HFFc6 (cell line): ENCODE measurements at regions not wholly inside any gene's neighbourhood (a gene's known extent, or its start where the extent isn't known, plus 50 kb on each side); places are given as distances from the start of the nearest gene placed in this dataset.

Experiments
- DNase-seq: peaks from one replicate; pipeline ENCODE4 v3.0.0-alpha.2; 2018
- H3K27ac Mint-ChIP-seq: 2 replicates; pipeline ENCODE4 v1.8.0; 2020; ENCODE audit warnings: mild to moderate bottlenecking, mixed read lengths
- H3K27me3 Mint-ChIP-seq: 2 replicates; pipeline ENCODE4 v1.8.0; 2021; ENCODE audit warnings: mild to moderate bottlenecking, moderate library complexity, mixed read lengths; ENCODE audit not compliant: insufficient read depth
- H3K36me3 Mint-ChIP-seq: 2 replicates; pipeline ENCODE4 v1.8.0; 2021; ENCODE audit warnings: low read depth, mixed read lengths
- H3K4me1 Mint-ChIP-seq: 2 replicates; pipeline ENCODE4 v1.8.0; 2020; ENCODE audit warnings: low read depth, mixed read lengths
- H3K4me3 Mint-ChIP-seq: 2 replicates; pipeline ENCODE4 v1.8.0; 2020; ENCODE audit warnings: mild to moderate bottlenecking, moderate library complexity, mixed read lengths
- H3K9me3 Mint-ChIP-seq: 2 replicates; pipeline ENCODE4 v1.8.0; 2020; ENCODE audit warnings: mild to moderate bottlenecking, mixed read lengths
- TF ChIP-seq, protein P1 (sequence below): fragments of 200-600 bp; sonication (generic); IDR thresholded peaks from 2 replicates; pipeline ENCODE4 v1.5.0; 2021; ENCODE audit warnings: antibody characterized with exemption, mild to moderate bottlenecking

DNA sequence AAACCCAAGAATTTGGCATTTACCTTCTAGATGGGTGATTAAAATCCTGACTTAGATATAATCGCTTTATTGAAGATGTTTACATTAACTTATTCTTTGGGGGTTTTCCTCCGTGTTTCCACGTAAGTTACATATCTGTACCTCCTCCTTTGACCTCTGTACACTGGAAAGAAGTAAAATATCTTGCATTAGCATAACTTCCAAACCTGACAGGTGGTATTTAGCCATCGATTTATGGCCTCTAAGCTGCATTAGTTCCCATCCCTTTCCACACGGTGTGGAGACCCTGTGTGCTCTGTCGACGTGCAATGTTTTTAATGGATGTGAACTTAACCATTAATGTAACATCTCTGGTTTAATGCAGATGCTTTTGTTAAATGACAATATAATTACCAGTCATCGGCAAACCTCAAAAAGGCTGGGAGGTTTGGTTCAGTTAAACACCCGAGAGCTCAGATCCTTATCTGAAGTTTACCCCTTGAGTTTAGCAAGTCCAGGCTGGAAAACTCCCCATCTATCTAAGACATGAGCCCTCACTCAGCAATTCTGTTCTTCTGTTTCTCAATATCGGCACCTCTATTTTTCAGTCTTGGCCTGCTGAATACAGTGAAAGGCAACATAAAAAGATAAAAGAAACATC is 295.2 kb downstream of the GATA3 start:
- H3K4me3 Mint-ChIP-seq: no peak overlapping the region
- no peak overlapping the region for H3K27ac Mint-ChIP-seq
- DNase-seq: no peak
- TF ChIP-seq, protein P1, sequence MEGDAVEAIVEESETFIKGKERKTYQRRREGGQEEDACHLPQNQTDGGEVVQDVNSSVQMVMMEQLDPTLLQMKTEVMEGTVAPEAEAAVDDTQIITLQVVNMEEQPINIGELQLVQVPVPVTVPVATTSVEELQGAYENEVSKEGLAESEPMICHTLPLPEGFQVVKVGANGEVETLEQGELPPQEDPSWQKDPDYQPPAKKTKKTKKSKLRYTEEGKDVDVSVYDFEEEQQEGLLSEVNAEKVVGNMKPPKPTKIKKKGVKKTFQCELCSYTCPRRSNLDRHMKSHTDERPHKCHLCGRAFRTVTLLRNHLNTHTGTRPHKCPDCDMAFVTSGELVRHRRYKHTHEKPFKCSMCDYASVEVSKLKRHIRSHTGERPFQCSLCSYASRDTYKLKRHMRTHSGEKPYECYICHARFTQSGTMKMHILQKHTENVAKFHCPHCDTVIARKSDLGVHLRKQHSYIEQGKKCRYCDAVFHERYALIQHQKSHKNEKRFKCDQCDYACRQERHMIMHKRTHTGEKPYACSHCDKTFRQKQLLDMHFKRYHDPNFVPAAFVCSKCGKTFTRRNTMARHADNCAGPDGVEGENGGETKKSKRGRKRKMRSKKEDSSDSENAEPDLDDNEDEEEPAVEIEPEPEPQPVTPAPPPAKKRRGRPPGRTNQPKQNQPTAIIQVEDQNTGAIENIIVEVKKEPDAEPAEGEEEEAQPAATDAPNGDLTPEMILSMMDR: no peak
- H3K9me3 Mint-ChIP-seq: peaks cover 18% of the 10 kb centered on the region
- 0 out of 2 replicates have a peak, but pooled peaks cover 2% of the 10 kb centered on the region for H3K27me3 Mint-ChIP-seq
- H3K4me1 Mint-ChIP-seq: no peaks in the 10 kb centered on the region
- H3K36me3 Mint-ChIP-seq: no peaks in the 10 kb centered on the region

DNA sequence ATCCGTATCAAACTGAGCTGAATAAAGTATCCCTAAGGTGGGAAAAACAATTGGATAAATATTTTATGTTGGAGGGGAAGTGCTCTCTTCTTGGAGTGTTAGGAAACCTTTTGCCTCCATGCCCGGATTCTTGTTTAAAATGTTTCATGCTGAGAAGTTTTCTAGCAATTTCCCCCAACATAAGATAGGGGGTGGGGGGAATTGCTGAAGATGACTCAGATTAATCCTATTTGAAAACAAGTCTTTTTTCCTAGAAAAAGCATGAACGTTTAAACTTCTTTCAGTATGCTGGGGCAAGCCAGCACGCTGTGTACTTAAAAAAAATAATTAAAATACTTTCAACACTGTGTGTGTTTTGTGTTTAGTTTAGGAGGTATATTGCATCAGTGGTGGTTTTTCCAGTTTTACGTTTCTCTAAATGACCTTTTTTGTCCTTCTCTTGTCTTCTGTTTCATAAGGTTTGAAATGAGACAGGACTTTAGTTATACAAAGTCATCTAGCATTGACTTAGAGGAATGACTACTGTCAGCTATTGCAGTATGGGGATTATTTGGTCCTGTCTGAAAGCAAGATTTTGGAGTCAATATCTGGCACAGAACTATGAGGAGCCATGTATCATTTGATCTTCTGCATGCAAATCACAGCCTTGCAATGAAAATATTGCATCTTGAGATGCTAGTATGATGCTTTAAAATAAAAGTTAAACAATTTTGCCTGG is 295.9 kb downstream of the GATA3 start:
- no peaks in the 10 kb centered on the region for H3K4me1 Mint-ChIP-seq
- 0 out of 2 replicates have a peak, but pooled peaks cover 2% of the 10 kb centered on the region for H3K27me3 Mint-ChIP-seq
- no peaks in the 10 kb centered on the region for H3K36me3 Mint-ChIP-seq
- H3K4me3 Mint-ChIP-seq: no peak overlapping the region
- TF ChIP-seq, protein P1: no peak
- H3K27ac Mint-ChIP-seq: no peak overlapping the region
- no peak for DNase-seq
- peaks cover 18% of the 10 kb centered on the region for H3K9me3 Mint-ChIP-seq

DNA sequence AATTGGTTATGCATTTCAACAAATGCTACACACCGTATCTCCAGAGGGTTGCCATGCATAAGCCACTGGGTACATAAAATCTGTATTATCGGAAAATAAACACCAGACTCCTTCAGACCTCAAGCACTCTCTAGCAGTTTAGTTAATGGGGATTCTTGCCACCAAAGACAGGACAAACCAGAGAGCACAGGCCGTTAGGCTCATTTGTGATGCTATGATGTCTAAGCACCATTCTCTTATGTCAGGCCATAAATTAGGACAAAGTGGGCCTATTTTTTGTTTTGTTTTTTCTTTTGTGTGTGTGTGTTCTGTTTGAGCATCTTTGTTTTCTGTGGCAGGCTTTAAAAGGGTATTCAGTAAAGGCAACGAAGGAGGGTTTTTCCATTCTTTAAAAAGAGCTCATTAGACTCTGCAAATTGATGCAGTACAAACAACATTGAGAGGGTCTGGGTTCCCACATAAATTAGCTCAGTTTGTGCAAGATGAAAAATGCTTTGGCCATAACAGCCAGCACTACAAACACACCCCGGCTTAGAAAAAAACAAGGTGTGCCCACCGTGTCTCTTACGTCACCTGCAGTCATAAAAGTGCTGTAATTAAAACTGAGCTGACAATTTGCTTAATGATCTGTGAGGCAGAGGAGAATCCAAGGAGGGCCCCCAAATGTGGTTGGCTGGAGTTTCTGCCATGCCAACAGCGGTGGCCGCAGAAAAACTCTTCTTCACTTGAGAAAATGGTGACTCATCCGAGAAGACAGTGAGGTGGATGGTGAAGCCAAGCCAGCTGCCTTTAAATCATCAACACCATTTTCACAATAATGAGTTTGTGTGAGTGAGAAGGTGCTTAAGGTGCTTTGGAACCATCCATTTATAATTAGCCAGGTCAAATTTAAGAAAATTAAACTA is 297.9 kb downstream of the GATA3 start:
- Mint-ChIP-seq H3K36me3 (no peaks in the 10 kb centered on the region), H3K4me3 (no peak overlapping the region), H3K27ac (no peak overlapping the region), H3K4me1 (no peaks in the 10 kb centered on the region), H3K27me3 (0 out of 2 replicates have a peak, but pooled peaks cover 4% of the 10 kb centered on the region), H3K9me3 (peaks cover 25% of the 10 kb centered on the region)
- TF ChIP-seq, protein P1: no peak
- DNase-seq: no peak

DNA sequence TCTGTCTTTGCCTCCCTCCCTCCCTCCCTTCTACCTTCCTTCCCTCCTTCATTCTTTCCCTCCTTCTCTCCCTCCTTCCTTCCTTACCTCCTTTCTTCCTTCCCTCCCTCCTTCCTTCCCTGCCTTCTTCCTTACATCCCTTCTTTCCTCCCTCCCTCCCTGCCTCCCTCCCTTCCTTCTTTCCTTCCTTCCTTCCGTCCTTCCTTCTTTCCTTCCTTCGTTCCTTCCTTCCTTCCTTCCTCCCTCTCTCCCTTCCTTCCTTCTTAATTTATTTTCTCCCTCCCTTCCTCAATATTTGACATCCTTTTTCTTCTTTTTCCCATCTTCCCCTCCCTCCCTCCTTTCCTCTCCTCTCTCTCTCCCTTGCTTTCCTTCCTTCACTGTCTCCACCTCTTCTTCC is 301.8 kb downstream of the GATA3 start:
- peaks cover 4% of the 10 kb centered on the region; the same call in 1 of the 2 replicates for H3K27me3 Mint-ChIP-seq
- TF ChIP-seq, protein P1: no peak
- no peak overlapping the region for H3K4me3 Mint-ChIP-seq
- H3K36me3 Mint-ChIP-seq: no peaks in the 10 kb centered on the region
- peaks cover 26% of the 10 kb centered on the region for H3K9me3 Mint-ChIP-seq
- DNase-seq: no peak
- no peaks in the 10 kb centered on the region for H3K4me1 Mint-ChIP-seq
- no peak overlapping the region for H3K27ac Mint-ChIP-seq

DNA sequence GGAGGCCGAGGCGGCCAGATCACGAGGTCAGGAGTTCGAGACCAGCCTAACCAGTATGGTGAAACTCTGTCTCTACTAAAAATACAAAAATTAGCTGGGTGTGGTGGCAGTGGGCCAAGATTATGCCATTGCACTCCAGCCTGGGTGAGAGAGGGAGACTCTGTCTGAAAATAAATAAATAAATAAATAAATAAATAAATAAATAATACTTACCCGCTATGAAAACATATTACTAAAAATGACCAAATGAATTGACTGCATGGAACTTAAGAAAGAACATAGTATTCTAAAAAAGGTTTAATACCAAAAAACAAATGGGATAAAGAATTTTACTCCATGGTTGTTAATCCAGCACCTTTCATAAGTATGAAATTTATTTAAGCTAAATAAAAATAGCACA is 305.0 kb downstream of the GATA3 start:
- TF ChIP-seq, protein P1: no peak
- no peak for DNase-seq
- Mint-ChIP-seq H3K27ac (no peak overlapping the region), H3K36me3 (no peaks in the 10 kb centered on the region), H3K9me3 (peaks cover 33% of the 10 kb centered on the region), H3K4me3 (no peak overlapping the region), H3K4me1 (no peaks in the 10 kb centered on the region), H3K27me3 (peaks cover 4% of the 10 kb centered on the region; the same call in 1 of the 2 replicates)
